OCI-LY1 (cell line): ENCODE measurements at regions not wholly inside any gene's neighbourhood (a gene's known extent, or its start where the extent isn't known, plus 50 kb on each side); places are given as distances from the start of the nearest gene placed in this dataset.

Experiments used
- CTCF ChIP-seq: fragments of 200-600 bp; sonication (generic), shearing (Covaris generic); IDR thresholded peaks from 2 replicates; pipeline ENCODE4 v1.5.1; 2017; ENCODE audit warnings: mild to moderate bottlenecking, antibody characterized with exemption, low read length, moderate library complexity, mixed read lengths
- EZH2 ChIP-seq: fragments of 200-600 bp; sonication (generic), shearing (Covaris generic); IDR thresholded peaks from 2 replicates; pipeline ENCODE4 v1.8.0; 2017; ENCODE audit warnings: borderline replicate concordance, mixed run types, mild to moderate bottlenecking, antibody characterized with exemption, low read length, moderate library complexity, mixed read lengths

GRCh38 chr3:103459815-103460214 is 1025.0 kb downstream of the ZPLD1 start:
- TF ChIP-seq CTCF (no peak), EZH2 (no peak)
